COLO668 (cell line): ENCODE measurements at regions not wholly inside any gene's neighbourhood (a gene's known extent, or its start where the extent isn't known, plus 50 kb on each side); places are given as distances from the start of the nearest gene placed in this dataset.
"Not testable (repeated sequence)": the region's sequence is repeated elsewhere in the genome, so short reads cannot be mapped to it uniquely, and the experiment has no call there.

Experiments used
- DNase-seq: peaks from one replicate; lab custom pipeline; 2025; ENCODE audit not compliant: unreplicated experiment; lab: John Stamatoyannopoulos, UW

DNA sequence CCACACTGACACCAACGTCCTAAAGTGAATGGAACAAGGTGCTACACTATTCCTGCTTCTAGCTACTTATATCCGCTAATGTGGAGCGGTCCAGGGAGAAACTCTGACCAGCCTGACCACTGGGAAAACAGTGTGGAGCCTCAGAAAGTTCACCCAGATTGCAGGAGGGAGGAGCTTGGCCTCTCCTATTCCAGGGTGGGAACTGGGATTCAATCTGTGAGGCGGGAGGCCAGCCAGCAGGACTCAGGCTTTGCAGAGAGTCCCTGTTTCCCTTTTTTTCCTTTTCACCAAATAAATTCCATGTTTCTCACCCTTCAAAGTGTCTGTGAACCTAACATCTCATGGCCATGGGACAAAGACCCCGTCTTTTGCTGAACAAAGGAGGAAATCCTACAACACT, 86.4 kb upstream of the SEMA3C start:
- no peak for DNase-seq

DNA sequence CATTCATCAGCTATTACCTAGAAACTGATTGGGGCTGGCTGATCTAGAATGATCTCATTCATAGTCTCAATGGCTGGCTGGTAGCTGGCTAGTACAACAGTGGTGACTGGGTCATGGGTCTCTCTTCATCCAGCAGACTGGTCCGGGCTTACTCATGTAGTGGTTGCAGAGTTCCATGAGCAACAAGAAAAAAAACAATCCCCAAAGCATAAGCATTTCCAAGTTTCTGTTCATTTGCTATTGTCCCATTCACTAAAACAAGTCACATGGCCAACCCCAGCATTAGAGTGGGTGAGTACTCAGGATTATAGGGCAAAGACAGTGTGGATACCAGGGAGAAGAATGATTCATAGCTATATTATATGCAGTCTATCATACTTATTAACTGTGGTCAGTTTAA, 85.2 kb upstream of the SEMA3C start:
- DNase-seq = no peak

GRCh38 chr7:81003326-81003725, 84.5 kb upstream of the SEMA3C start:
- no peak for DNase-seq

GRCh38 chr7:81002421-81002820, 83.6 kb upstream of the SEMA3C start:
- no peak for DNase-seq

DNA sequence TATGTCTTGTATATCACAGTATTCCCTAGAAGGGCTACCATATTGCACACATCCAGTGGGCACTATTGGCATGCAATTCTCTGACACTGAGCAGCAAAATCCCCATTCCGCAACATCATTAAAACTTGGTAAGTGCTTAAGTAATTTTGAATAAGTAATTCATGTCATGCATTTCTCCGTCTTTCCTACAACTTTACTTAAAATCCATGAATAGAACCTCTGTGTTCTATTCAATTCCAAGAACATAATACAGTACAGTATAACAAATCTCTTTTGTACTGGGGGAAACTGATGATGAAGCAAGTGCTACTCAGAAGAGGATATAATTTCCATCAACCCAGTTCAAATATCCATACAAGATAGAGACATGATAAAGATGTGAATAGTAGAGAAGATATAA, 80.9 kb upstream of the SEMA3C start:
- DNase-seq = no peak

GRCh38 chr7:80999100-80999499, 80.2 kb upstream of the SEMA3C start:
- DNase-seq = no peak

DNA sequence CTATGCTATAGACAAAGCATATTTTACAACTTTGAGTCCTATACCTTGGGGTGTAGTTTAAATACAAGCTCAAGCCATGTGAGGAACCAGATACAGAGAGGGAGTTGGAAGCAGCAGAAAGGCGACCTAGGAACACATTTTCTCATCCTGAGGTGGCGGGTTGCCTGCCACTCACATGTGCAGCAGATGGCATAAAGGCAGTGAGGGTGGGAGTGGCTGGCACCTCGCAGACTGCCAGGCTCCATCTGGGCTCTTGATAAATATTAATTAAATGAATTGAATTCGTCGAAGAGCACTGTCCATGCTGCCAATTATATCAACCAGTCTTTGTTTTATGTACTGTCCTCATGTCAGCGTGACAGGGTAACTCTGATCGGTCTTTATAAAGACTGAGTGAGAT, 79.0 kb upstream of the SEMA3C start:
- DNase-seq = no peak

GRCh38 chr7:80996236-80996635, 77.4 kb upstream of the SEMA3C start:
- DNase-seq = not testable (repeated sequence)

GRCh38 chr7:80991654-80992053, 72.8 kb upstream of the SEMA3C start:
- no peak for DNase-seq

GRCh38 chr7:80984619-80985018, 65.8 kb upstream of the SEMA3C start:
- no peak for DNase-seq

- no peak for DNase-seq
These were observed 62.6 kb upstream of the SEMA3C start for GRCh38 chr7:80981405-80981804.

DNA sequence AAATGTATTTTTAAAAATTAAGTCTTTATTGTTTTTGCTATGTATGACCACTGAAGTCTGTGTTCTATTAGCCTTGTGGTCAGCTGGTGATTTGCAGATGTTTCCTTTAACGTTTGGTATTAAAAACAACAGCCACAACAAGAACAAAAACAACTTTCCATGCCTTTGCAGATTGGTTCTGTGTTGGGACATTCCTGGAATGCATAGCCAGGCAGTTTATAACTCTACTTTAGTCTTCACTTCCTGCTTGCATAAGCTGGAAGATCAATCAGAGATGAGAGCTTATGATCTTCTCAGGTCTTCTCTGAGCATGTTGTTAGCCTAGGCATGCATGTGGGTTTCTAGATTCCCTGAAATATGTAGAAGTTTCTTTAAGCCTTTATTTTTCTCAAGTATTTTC, 58.9 kb upstream of the SEMA3C start:
- DNase-seq = no peak

GRCh38 chr7:80974396-80975358, 55.8 kb upstream of the SEMA3C start:
- DNase-seq = no peak

- no peak for DNase-seq
These were observed 52.4 kb upstream of the SEMA3C start for GRCh38 chr7:80971225-80971624.
